Testis (tissue), 2 donors: ENCODE measurements at regions not wholly inside any gene's neighbourhood (a gene's known extent, or its start where the extent isn't known, plus 50 kb on each side); places are given as distances from the start of the nearest gene placed in this dataset.

ENCODE experiments used
- POLR2A ChIP-seq: fragments of 450-650 bp; IDR thresholded peaks from one replicate; pipeline ENCODE4 v1.6.1; 2017; ENCODE audit warnings: antibody characterized with exemption, mild to moderate bottlenecking, moderate library complexity
- TF ChIP-seq, protein P1 (sequence below), 3 experiments: fragments of 450-650 bp in 2 of 3; fragments of 200-600 bp in 1 of 3; sonication (generic) in 1 of 3; IDR thresholded peaks; one replicate each; pipeline ENCODE4 v1.5.1; 2016 to 2019; ENCODE audit warnings: antibody characterized with exemption in 3 of 3, mild to moderate bottlenecking in 2 of 3, moderate library complexity in 1 of 3

DNA sequence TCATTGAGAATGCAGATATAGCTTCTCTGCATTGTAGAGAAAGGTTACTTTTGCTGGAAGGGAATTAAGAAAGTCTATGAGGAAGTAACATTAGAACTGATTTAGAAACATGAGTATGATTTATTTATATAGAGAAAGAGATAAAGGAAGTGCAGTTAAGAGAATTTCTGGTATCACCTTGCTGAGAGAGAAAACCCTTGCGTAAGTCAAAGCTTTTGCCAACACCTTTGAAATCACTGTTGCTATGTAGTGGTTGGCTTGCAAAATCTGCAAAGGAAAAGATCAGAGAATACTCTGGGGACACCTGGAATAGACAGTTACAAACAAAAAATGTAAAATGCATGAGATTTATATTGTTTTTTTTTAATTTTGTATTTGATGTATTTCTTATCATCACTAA lies 137.3 kb upstream of the RXFP1 start:
- TF ChIP-seq, protein P1, sequence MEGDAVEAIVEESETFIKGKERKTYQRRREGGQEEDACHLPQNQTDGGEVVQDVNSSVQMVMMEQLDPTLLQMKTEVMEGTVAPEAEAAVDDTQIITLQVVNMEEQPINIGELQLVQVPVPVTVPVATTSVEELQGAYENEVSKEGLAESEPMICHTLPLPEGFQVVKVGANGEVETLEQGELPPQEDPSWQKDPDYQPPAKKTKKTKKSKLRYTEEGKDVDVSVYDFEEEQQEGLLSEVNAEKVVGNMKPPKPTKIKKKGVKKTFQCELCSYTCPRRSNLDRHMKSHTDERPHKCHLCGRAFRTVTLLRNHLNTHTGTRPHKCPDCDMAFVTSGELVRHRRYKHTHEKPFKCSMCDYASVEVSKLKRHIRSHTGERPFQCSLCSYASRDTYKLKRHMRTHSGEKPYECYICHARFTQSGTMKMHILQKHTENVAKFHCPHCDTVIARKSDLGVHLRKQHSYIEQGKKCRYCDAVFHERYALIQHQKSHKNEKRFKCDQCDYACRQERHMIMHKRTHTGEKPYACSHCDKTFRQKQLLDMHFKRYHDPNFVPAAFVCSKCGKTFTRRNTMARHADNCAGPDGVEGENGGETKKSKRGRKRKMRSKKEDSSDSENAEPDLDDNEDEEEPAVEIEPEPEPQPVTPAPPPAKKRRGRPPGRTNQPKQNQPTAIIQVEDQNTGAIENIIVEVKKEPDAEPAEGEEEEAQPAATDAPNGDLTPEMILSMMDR (IDR thresholded peaks at IDR 0.05), result no peak
- no peak for TF ChIP-seq POLR2A
